HG02885 (cell line): ENCODE measurements at regions not wholly inside any gene's neighbourhood (a gene's known extent, or its start where the extent isn't known, plus 50 kb on each side); places are given as distances from the start of the nearest gene placed in this dataset.

Experiments used
- ATAC-seq: cut with Tn5 transposase; IDR thresholded peaks from one replicate; pipeline ENCODE4 v1.9.1; 2021; ENCODE audit warnings: mild to moderate bottlenecking; ENCODE audit not compliant: unreplicated experiment, poor library complexity

DNA sequence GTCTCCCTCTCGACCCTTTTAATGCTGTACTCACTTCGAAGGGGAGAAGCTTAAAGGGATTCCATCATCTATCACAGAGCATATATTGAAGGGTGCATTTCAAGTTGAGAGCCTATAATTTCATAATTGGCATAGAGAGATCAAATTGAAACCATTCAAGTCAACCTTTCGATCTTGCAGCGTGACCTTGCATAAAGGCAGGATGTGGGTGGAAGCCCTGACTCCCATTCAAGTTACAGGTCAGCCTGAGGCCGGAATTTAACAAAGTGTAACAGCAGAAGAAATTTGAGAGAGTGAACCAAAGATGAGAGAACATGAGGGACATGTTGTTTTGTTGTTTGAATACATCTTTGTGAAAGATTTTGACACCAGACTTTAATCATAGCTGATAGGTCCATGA is 195.3 kb upstream of the TPK1 start:
- no peak for ATAC-seq

DNA sequence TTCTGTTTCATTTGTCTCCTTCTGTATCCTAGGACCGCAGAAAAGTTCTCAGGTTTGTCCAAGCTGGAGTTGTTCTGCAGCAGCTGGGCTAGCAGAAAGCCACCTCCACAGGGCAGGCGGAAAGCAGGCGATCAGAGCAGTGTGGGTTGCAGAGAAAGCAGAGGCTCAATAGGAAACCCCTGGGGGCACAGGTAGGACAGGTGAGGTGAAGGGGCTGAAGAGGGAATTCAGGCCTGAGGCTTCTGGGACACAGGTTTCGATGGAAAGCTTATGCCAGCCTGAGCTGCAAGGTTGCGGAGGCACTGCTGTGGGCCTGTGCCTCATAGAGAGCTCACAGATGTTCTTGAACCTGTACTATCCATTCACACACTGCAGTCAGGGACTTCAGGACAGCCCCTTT is 194.9 kb upstream of the TPK1 start:
- ATAC-seq, result no peak

DNA sequence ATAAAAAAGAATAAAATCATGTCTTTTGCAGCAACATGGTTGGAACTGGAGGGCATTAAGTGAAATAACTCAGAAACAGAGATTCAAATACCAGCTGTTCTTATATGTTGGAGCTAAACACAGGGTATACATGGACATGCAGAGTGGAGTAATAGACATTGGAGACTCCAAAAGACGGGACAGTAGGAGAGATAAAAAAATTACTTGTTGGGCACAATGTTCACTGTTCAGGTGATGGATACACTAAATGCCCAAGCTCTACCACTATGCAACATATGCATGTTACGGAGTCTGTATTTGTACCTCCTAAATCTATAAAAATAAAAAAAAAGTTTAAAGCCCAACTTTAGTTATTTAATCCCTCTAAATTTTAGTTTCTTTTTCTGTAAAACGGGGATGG is 184.6 kb upstream of the TPK1 start:
- ATAC-seq, result no peak

GRCh38 chr7:145016068-145016467 is 180.2 kb upstream of the TPK1 start:
- ATAC-seq, result no peak

- no peak for ATAC-seq
Measured at GRCh38 chr7:145009876-145010275, 174.0 kb upstream of the TPK1 start.

DNA sequence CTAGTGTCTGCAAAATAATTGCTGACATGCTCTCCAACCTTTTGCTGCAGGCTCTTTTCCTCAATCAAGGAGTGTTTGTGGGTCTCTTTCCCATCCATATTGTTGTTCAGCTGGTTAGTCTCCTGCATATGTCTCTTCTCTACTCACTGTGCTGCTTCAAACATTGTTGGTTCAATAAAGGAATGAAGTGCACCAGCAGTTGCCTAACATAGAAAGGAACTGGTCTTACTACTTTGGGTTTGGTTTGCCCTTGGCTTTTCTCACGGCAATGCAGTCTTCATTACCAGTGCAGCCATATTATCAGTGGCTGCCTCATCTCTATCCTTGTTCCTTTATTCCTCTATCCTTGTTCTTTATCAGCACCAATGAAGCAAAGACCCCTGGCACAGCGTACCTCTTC is 169.7 kb upstream of the TPK1 start:
- ATAC-seq, result no peak

- ATAC-seq, result no peak
Measured at GRCh38 chr7:144997512-144997911, 161.7 kb upstream of the TPK1 start.

- no peak for ATAC-seq
Measured at GRCh38 chr7:144995495-144995894, 159.6 kb upstream of the TPK1 start.

- ATAC-seq, result no peak
Measured at GRCh38 chr7:144991041-144991440, 155.2 kb upstream of the TPK1 start.

GRCh38 chr7:144987686-144988085 is 151.8 kb upstream of the TPK1 start:
- no peak for ATAC-seq

DNA sequence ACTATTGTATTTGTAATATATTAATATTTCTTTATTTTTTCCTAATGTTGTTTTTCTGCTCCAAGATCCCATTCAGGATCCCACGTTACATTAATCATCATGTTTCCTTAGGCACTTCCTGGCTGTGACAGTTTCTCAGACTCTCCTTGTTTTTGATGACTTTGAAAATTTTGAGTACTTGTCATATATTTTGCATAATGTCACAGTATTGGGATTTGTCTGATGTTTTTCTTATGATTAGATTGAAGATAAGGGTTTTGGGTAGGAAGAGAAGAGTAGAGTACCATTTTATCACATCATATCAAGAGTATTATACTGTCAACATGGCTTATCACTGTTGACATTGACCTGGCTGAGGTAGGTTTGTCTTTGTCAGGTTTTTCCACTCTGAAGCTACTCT is 146.3 kb upstream of the TPK1 start:
- ATAC-seq, result no peak

- ATAC-seq, result no peak
Measured at GRCh38 chr7:144975882-144976281, 140.0 kb upstream of the TPK1 start.

GRCh38 chr7:144969787-144970186 is 133.9 kb upstream of the TPK1 start:
- no peak for ATAC-seq

DNA sequence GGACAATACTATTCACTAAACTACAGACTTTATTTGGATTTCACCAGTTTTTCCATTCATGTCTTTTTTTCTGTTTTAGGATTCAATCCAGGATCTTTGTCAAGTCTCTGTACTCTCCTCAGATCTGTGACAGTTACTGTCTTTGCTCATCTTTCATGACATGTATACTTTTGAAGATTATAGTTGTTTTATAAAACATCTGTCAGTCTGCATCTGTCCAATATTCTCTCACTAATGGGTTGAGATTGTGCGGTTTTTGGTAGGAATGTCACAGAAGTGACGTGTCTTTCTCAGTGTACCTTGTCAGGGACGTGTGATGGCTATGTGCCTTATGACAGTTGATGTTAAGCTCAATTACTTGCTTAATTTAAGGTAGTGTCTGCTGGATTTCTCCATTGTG is 124.9 kb upstream of the TPK1 start:
- no peak for ATAC-seq

DNA sequence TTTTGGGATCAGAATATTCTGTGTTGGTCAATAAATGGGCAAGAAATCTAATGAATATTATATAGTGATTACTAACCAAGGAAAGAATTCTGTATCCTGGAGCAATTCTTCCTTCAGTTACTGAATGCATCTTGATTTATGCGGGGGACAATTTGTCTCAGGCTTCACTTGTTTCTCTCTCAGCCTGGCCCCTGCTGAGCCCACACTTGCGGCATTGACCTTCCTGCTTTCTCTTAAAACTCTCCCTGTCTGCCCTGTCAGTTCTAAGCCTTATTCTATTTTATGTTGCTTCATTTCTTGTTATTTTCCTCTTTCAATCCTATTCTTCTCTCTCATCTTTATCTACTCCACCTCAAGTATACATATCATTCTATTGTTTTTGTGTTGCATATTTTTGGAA is 122.1 kb upstream of the TPK1 start:
- ATAC-seq, result no peak

GRCh38 chr7:144955422-144955821 is 119.6 kb upstream of the TPK1 start:
- ATAC-seq, result no peak

- ATAC-seq, result no peak
Measured at GRCh38 chr7:144941127-144941526, 105.3 kb upstream of the TPK1 start.

DNA sequence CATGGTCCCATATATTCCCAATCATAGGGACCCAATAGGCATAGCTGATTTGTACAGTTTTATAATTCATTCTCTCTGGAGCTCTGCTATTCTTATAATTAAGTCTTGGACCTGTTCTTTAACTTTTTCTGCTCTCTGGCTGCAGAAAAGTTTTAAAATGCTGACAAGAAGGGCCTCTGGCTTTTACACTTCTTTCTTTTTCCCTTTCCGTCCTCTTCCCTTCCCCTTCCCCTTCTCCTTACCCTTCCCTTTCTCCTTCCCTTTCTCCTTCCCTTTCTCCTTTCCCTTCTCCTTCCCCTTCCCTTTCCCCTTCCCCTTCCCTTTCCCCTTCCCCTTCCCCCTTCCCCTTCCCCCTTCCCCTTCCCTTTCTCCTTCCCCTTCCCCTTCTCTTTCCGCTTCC is 101.3 kb upstream of the TPK1 start:
- no peak for ATAC-seq

- no peak for ATAC-seq
Measured at GRCh38 chr7:144936314-144936713, 100.5 kb upstream of the TPK1 start.

DNA sequence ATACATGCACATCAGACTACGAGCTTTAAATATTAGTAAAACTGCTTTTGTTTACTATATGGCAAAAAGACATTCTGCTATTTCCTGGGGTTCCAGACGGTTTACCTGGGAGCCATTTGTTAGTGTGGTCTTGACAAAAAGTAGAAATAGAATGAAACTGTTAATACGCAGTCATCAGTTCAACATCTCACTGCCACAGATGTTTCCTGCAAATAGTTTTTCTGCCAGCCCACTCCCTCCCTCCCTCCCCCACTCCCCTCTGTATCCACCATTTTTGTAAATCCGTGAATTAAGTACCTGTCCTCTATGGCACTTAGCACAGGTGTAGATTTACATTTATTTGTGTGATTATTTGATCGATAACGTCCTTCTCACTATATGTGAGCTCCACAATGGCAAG is 74.6 kb upstream of the TPK1 start:
- no peak for ATAC-seq

DNA sequence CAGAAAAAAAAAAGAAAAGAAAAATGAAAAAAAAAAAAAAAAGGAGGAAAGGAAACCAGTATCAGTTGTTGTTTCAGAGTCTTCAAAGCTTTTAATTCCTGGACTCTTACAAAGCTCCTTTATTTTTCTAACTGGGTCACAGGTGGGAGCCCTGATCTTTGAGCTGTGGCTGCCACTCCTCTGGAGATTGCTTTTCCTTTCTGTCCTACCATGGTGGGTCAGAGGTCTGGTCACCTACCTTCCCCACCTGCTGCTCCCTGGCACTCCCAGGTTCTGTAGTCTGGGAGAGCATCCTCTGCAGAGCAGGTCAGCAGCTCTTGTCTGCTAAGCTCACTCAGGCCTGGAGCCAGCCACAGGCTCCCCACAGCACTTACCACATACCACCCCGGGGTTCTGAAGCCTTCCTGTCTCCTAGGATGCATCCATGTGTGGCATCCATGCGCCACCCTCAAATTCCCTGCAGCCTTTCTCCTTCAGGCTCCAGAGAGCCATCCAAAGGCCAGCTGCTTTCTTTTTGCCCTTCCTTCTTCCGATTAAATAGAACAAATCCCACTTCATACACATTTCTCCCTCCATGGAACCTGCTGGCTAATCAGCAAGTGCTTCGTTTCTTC is 73.2 kb upstream of the TPK1 start:
- peak; percentile 10 for ATAC-seq

- peak; percentile 35 for ATAC-seq
Measured at GRCh38 chr7:144908324-144908723, 72.5 kb upstream of the TPK1 start.

- peak; percentile 96 for ATAC-seq
Measured at GRCh38 chr7:144907577-144907976, 71.7 kb upstream of the TPK1 start.
